Left lung (tissue), 4 donors: ENCODE measurements at regions not wholly inside any gene's neighbourhood (a gene's known extent, or its start where the extent isn't known, plus 50 kb on each side); places are given as distances from the start of the nearest gene placed in this dataset.

ENCODE experiments used
- ATAC-seq: fragments of 200-7000 bp; cut with Tn5 transposase; one replicate; pipeline ENCODE4 v1.9.1; 2020; ENCODE audit warnings: moderate library complexity
- DNase-seq, 4 donors: peaks; one replicate each; pipeline ENCODE4 v3.0.0-alpha.2; 2013 to 2020
- H3K27ac ChIP-seq, 2 donors: fragments of 200-600 bp; sonication (generic) in 1 of 2; one replicate each; pipeline versions ENCODE4 v1.5.0 to v1.8.0; 2020 to 2021
- H3K27me3 ChIP-seq, 2 donors: fragments of 200-600 bp; sonication (generic) in 1 of 2; one replicate each; pipeline versions ENCODE4 v1.5.0 to v1.8.0; 2020 to 2021
- H3K36me3 ChIP-seq, 2 donors: fragments of 200-600 bp; sonication (generic) in 1 of 2; one replicate each; pipeline versions ENCODE4 v1.5.0 to v1.8.0; 2020 to 2021
- H3K4me1 ChIP-seq, 2 donors: fragments of 200-600 bp; one replicate each; pipeline ENCODE4 v1.8.0; 2021
- H3K4me3 ChIP-seq, 2 donors: fragments of 200-600 bp; sonication (generic) in 1 of 2; one replicate each; pipeline versions ENCODE4 v1.5.0 to v1.8.0; 2020 to 2021; ENCODE audit warnings: mild to moderate bottlenecking in 1 of 2
- H3K9me3 ChIP-seq, 2 donors: fragments of 200-600 bp; sonication (generic) in 1 of 2; one replicate each; pipeline versions ENCODE4 v1.5.0 to v1.8.0; 2020 to 2021
- intact Hi-C, 2 donors: fragments of 100-400 bp; cut with DNase I; formaldehyde crosslinking; loops; one replicate each; pipeline versions ENCODE4 v1.11.2 to v1.14.2; 2022
- TF ChIP-seq, protein P1 (sequence below), 2 donors: fragments of 200-600 bp; sonication (generic) in 1 of 2; IDR thresholded peaks; one replicate each; pipeline versions ENCODE4 v1.5.0 to v1.8.0; 2021; ENCODE audit warnings: antibody characterized with exemption in 2 of 2
- donor health status: DM: no; HTN: yes; CAD: no.
- donor health status: DM: no; HTN: no; CAD: no.

DNA sequence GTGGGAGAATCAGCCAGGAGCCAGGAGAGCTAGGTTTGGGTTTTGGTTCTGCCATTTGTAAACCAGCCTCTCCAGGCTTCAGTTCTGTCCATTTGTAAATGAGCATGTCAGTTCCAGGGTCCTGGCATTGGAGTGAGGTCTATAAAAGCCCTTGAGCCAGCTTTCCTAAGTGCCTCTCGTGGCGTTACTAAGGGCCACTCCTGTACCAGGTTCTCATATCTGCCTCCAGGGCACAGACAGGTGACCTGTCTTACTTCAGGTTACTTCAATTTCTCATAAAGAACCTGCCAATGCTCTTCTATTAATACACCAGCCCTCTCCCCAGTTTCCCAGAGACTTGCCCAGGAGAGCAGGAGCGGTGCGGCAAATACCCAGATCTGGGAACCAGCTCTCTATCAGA is 101.9 kb downstream of the VEGFA start:
- H3K27me3 ChIP-seq, result no peaks in the 10 kb centered on the region
- H3K4me3 ChIP-seq, result no peak overlapping the region
- H3K4me1 ChIP-seq, result peaks cover 5 to 6% of the 10 kb centered on the region in 2 donors
- no peak overlapping the region for H3K27ac ChIP-seq
- intact Hi-C loops, result no loop called here
- peak; percentile 87 for ATAC-seq
- TF ChIP-seq, protein P1, sequence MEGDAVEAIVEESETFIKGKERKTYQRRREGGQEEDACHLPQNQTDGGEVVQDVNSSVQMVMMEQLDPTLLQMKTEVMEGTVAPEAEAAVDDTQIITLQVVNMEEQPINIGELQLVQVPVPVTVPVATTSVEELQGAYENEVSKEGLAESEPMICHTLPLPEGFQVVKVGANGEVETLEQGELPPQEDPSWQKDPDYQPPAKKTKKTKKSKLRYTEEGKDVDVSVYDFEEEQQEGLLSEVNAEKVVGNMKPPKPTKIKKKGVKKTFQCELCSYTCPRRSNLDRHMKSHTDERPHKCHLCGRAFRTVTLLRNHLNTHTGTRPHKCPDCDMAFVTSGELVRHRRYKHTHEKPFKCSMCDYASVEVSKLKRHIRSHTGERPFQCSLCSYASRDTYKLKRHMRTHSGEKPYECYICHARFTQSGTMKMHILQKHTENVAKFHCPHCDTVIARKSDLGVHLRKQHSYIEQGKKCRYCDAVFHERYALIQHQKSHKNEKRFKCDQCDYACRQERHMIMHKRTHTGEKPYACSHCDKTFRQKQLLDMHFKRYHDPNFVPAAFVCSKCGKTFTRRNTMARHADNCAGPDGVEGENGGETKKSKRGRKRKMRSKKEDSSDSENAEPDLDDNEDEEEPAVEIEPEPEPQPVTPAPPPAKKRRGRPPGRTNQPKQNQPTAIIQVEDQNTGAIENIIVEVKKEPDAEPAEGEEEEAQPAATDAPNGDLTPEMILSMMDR (IDR thresholded peaks at IDR 0.05), result no peak
- H3K9me3 ChIP-seq, result no peaks in the 10 kb centered on the region
- DNase-seq, result peak in 2 of 4 donors; percentile 46 to 53
- H3K36me3 ChIP-seq, result no peaks in the 10 kb centered on the region

DNA sequence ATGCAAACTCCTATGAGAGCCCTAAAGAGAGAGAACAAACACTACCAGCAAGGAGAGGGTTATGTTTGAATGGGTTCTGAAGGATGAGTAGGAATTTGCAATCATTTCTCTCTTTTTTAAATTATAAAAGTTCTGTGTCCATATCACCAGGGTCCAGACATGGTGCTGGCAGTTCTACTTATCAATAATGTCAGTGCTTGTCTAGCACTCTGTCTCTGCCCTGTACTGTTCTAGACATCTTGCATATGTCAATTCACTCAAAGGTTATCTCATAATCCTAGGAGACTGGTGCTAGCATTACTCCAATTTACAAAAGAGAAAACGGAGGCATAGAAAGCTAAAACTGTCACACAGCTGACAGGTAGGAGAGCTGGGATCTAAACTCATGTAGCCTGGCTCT is 101.3 kb downstream of the VEGFA start:
- no peak overlapping the region for H3K27ac ChIP-seq
- TF ChIP-seq, protein P1 (IDR thresholded peaks at IDR 0.05), result no peak
- ATAC-seq (peak; percentile 23), DNase-seq (no peak)
- H3K27me3 ChIP-seq, result no peaks in the 10 kb centered on the region
- H3K4me3 ChIP-seq, result no peak overlapping the region
- intact Hi-C loops, result no loop called here
- H3K36me3 ChIP-seq, result no peaks in the 10 kb centered on the region
- H3K4me1 ChIP-seq, result peaks cover 5 to 6% of the 10 kb centered on the region in 2 donors
- H3K9me3 ChIP-seq, result no peaks in the 10 kb centered on the region

DNA sequence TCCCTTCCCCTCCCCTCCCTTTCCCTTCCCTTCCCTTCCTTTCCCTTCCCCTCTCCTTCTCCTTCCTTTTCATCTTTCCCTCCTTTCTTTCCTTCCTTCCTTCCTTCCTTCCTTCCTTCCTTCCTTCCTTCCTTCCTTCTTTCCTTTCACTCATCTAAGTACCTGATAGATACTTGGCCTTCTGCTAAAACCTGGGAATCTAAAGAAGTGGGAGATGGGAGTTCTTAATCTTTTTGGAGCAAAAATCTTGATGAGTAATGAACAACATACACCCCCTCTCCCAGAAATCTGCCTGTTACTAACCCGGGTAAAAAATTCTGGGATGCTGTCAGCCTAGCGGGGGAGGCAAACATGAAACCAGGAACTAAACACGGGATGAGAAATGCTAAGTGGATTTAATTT is 100.7 kb downstream of the VEGFA start:
- H3K36me3 ChIP-seq, result no peaks in the 10 kb centered on the region
- no peak overlapping the region for H3K27ac ChIP-seq
- intact Hi-C loops, result no loop called here
- peak; percentile 7 for ATAC-seq
- H3K4me3 ChIP-seq, result no peak overlapping the region
- H3K9me3 ChIP-seq, result no peaks in the 10 kb centered on the region
- no peaks in the 10 kb centered on the region for H3K27me3 ChIP-seq
- H3K4me1 ChIP-seq, result peaks cover 5 to 6% of the 10 kb centered on the region in 2 donors
- TF ChIP-seq, protein P1 (IDR thresholded peaks at IDR 0.05), result no peak
- DNase-seq, result no peak

DNA sequence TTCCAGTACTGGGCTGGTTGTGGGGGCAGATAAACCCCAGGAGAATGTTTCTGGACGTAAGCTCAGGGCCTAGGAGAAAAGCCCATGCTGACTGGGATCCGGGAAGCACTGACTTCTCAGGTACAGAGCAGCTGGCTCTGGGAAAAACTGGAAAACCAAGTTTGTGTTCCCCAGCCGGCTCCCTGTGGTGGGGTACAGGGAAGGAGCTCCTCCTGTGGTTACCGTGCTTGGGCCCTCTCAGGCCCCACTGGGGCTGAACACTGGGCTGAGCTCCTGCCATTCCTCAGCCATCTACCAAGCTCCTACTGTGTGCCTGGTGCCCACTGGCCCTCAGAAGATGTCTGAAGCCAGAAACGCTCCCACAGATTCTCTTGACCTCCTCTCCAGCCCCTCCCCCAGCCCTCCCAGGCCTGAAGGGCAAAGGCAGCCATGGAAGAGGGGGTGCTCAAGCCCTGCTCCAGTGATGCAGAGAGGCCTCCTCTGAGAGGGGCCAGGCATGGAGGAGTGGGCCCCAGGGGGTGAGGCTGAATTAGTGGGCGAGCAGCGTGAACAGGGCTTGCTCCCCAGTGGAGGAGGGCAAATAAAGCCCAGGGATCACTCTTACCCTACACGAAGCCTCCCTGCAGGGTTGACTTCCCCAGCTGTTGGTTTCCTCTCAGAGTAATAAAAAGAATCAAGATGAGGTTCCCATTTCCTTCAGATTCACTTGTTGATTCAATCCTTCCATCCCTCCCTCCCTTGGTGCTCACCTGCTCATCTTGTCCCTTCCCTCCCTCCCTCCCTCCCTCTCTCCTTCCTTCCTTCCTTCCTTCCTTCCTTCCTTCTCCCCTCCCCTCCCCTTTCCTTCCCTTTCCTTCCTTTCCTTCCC is 100.0 kb downstream of the VEGFA start:
- no peak for ATAC-seq
- Histone ChIP-seq H3K4me1 (peaks cover 5 to 6% of the 10 kb centered on the region in 2 donors), H3K9me3 (no peaks in the 10 kb centered on the region), H3K36me3 (no peaks in the 10 kb centered on the region), H3K27ac (no peak overlapping the region), H3K4me3 (no peak overlapping the region), H3K27me3 (no peaks in the 10 kb centered on the region)
- no peak for DNase-seq
- intact Hi-C loops, result no loop called here
- TF ChIP-seq, protein P1 (IDR thresholded peaks at IDR 0.05), result no peak

DNA sequence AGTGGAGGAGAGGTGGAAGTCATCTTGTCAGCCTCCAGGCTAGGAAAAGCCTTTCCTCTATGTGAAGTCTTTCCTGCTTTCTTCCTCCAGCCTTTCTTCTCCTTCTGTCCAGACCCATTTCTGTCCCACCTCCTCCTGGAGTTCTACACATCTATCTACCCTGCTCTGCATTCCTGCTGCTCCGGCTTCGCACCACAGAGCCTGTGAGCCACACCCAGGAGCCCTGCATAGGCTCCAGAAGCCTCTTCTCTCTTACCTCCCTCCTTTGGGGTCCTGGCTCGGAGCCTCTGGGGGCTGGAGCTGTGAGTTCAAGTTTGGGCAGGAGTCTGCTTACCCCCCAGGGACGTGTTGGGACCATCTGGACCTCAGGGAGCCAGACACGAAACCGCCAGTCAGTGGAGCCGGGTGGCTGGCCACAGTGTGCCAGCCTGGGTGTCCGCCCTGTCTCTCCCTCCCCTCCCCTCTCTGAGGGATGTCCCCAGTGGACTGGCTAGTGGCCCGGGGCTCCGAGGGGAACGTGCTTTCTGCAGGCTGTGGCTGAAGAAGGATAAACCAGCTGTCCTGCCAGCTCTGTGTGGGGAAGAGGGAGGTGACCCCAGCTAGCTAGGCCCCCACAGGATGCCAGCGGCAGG is 99.2 kb downstream of the VEGFA start:
- H3K36me3 ChIP-seq, result no peaks in the 10 kb centered on the region
- no peaks in the 10 kb centered on the region for H3K9me3 ChIP-seq
- H3K4me3 ChIP-seq, result no peak overlapping the region
- peaks cover 0 to 7% of the 10 kb centered on the region in 2 donors for H3K27me3 ChIP-seq
- DNase-seq (no peak), ATAC-seq (no peak)
- intact Hi-C loops, result no loop called here
- TF ChIP-seq, protein P1 (IDR thresholded peaks at IDR 0.05), result no peak
- no peak overlapping the region for H3K27ac ChIP-seq
- H3K4me1 ChIP-seq, result peaks cover 5 to 6% of the 10 kb centered on the region in 2 donors
